Activated T-cell treated with anti-CD3 and anti-CD28 coated beads for 48 hours (primary cell): ENCODE measurements at regions not wholly inside any gene's neighbourhood (a gene's known extent, or its start where the extent isn't known, plus 50 kb on each side); places are given as distances from the start of the nearest gene placed in this dataset.

Experiments
- DNase-seq: peaks from one replicate; pipeline ENCODE4 v3.0.0-alpha.2; 2020; ENCODE audit warnings: low read depth

- DNase-seq = no peak
Observed at GRCh38 chr19:28475525-28475924, 737.4 kb downstream of the UQCRFS1 start.

GRCh38 chr19:28472843-28473242, 740.1 kb downstream of the UQCRFS1 start:
- no peak for DNase-seq

- no peak for DNase-seq
Observed at GRCh38 chr19:28471731-28472510, 741.0 kb downstream of the UQCRFS1 start.

- DNase-seq = no peak
Observed at GRCh38 chr19:28469544-28469943, 743.4 kb downstream of the UQCRFS1 start.

- peak; percentile 13 for DNase-seq
Observed at GRCh38 chr19:28468701-28469459, 744.1 kb downstream of the UQCRFS1 start.

GRCh38 chr19:28466107-28467045, 746.6 kb downstream of the UQCRFS1 start:
- DNase-seq = peak; percentile 55

GRCh38 chr19:28465371-28466086, 747.4 kb downstream of the UQCRFS1 start:
- DNase-seq = no peak

GRCh38 chr19:28463493-28464053, 749.4 kb downstream of the UQCRFS1 start:
- DNase-seq = no peak

GRCh38 chr19:28457620-28458019, 755.3 kb downstream of the UQCRFS1 start:
- no peak for DNase-seq

- DNase-seq = no peak
Observed at GRCh38 chr19:28456708-28457320, 756.1 kb downstream of the UQCRFS1 start.

GRCh38 chr19:28456252-28456651, 756.7 kb downstream of the UQCRFS1 start:
- DNase-seq = no peak

GRCh38 chr19:28454083-28454482, 758.9 kb downstream of the UQCRFS1 start:
- DNase-seq = no peak

- DNase-seq = no peak
Observed at GRCh38 chr19:28453420-28453819, 759.5 kb downstream of the UQCRFS1 start.

- DNase-seq = no peak
Observed at GRCh38 chr19:28449803-28450202, 763.1 kb downstream of the UQCRFS1 start.

- no peak for DNase-seq
Observed at GRCh38 chr19:28446511-28446910, 766.4 kb downstream of the UQCRFS1 start.

GRCh38 chr19:28445826-28446225, 767.1 kb downstream of the UQCRFS1 start:
- DNase-seq = no peak

- DNase-seq = no peak
Observed at GRCh38 chr19:28444362-28444761, 768.6 kb downstream of the UQCRFS1 start.

GRCh38 chr19:28443361-28443760, 769.6 kb downstream of the UQCRFS1 start:
- DNase-seq = no peak

- no peak for DNase-seq
Observed at GRCh38 chr19:28437390-28438346, 775.3 kb downstream of the UQCRFS1 start.

GRCh38 chr19:28436320-28436719, 776.6 kb downstream of the UQCRFS1 start:
- DNase-seq = no peak
